Parathyroid adenoma (tissue), 2 donors: ENCODE measurements at regions not wholly inside any gene's neighbourhood (a gene's known extent, or its start where the extent isn't known, plus 50 kb on each side); places are given as distances from the start of the nearest gene placed in this dataset.

ENCODE experiments used
- H2AFZ ChIP-seq: fragments of 300-600 bp; sonication (generic); one replicate; pipeline ENCODE4 v1.7.0; 2017; ENCODE audit warnings: antibody characterized with exemption, mild to moderate bottlenecking
- H3K27ac ChIP-seq: fragments of 300-600 bp; sonication (generic); one replicate; pipeline ENCODE4 v1.7.0; 2017
- H3K27me3 ChIP-seq: fragments of 300-600 bp; sonication (generic); one replicate; pipeline ENCODE4 v1.7.0; 2017; ENCODE audit warnings: low read length; ENCODE audit not compliant: control insufficient read depth, insufficient read depth
- H3K36me3 ChIP-seq: fragments of 300-600 bp; sonication (generic); one replicate; pipeline ENCODE4 v1.7.0; 2017; ENCODE audit warnings: low read length; ENCODE audit not compliant: control insufficient read depth, insufficient read depth
- H3K4me1 ChIP-seq: fragments of 300-600 bp; sonication (generic); one replicate; pipeline ENCODE4 v1.7.0; 2017; ENCODE audit warnings: control low read depth
- H3K4me2 ChIP-seq: fragments of 300-600 bp; sonication (generic); one replicate; pipeline ENCODE4 v1.7.0; 2017; ENCODE audit warnings: low read length
- H3K4me3 ChIP-seq: fragments of 300-600 bp; sonication (generic); one replicate; pipeline ENCODE4 v1.7.0; 2017; ENCODE audit warnings: low read depth, low read length
- H3K79me2 ChIP-seq: fragments of 300-600 bp; sonication (generic); one replicate; pipeline ENCODE4 v1.7.0; 2017; ENCODE audit warnings: control low read depth
- H3K9ac ChIP-seq: fragments of 300-600 bp; sonication (generic); one replicate; pipeline ENCODE4 v1.7.0; 2017; ENCODE audit warnings: mild to moderate bottlenecking
- H3K9me3 ChIP-seq: fragments of 300-600 bp; sonication (generic); one replicate; pipeline ENCODE4 v1.7.0; 2017; ENCODE audit warnings: low read length; ENCODE audit not compliant: control insufficient read depth
- TF ChIP-seq, protein P1 (sequence below): fragments of 300-600 bp; sonication (generic); IDR thresholded peaks from one replicate; pipeline ENCODE4 v1.7.0; 2017; ENCODE audit warnings: antibody characterized with exemption, mild to moderate bottlenecking
- donor health status: primary hyperparathyroidism.

DNA sequence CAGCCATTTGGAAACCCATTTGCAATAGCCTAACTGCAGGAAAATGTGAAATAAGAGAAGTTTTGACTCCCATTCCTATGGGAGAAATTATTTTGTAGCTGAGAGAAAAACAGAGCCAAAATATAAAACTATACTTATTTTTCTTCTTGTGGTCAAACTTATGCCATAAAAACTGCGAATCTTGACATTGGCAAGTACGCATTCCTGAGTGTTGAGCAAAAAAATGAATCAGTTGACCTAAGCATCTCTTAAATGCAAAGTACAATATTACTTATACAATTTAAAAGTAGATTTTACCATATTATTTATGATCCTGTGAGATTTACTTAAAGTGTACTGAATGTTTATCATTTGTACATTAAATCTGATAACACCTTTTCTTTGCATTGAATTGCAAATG lies 50.1 kb upstream of the CMC1 start:
- H3K36me3 ChIP-seq: no peaks in the 10 kb centered on the region
- no peak overlapping the region for H3K4me2 ChIP-seq
- no peak overlapping the region for H3K4me3 ChIP-seq
- H3K4me1 ChIP-seq: no peaks in the 10 kb centered on the region
- H3K27ac ChIP-seq: no peak overlapping the region
- H3K9me3 ChIP-seq: no peaks in the 10 kb centered on the region
- no peaks in the 10 kb centered on the region for H3K27me3 ChIP-seq
- TF ChIP-seq, protein P1, sequence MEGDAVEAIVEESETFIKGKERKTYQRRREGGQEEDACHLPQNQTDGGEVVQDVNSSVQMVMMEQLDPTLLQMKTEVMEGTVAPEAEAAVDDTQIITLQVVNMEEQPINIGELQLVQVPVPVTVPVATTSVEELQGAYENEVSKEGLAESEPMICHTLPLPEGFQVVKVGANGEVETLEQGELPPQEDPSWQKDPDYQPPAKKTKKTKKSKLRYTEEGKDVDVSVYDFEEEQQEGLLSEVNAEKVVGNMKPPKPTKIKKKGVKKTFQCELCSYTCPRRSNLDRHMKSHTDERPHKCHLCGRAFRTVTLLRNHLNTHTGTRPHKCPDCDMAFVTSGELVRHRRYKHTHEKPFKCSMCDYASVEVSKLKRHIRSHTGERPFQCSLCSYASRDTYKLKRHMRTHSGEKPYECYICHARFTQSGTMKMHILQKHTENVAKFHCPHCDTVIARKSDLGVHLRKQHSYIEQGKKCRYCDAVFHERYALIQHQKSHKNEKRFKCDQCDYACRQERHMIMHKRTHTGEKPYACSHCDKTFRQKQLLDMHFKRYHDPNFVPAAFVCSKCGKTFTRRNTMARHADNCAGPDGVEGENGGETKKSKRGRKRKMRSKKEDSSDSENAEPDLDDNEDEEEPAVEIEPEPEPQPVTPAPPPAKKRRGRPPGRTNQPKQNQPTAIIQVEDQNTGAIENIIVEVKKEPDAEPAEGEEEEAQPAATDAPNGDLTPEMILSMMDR: no peak
- H3K79me2 ChIP-seq: no peaks in the 10 kb centered on the region
- H2AFZ ChIP-seq: no peak overlapping the region
- H3K9ac ChIP-seq: no peak overlapping the region
